BLaER1 (cell line): ENCODE measurements at regions not wholly inside any gene's neighbourhood (a gene's known extent, or its start where the extent isn't known, plus 50 kb on each side); places are given as distances from the start of the nearest gene placed in this dataset.

Experiments
- H3K27ac ChIP-seq: shearing (Covaris generic); formaldehyde crosslinking; 2 replicates; pipeline ENCODE4 v1.8.1; 2022
- H3K27me3 ChIP-seq: shearing (Covaris generic); formaldehyde crosslinking; 2 replicates; pipeline ENCODE4 v1.8.1; 2022
- H3K36me3 ChIP-seq: shearing (Covaris generic); formaldehyde crosslinking; 2 replicates; pipeline ENCODE4 v1.8.1; 2022
- H3K4me1 ChIP-seq: shearing (Covaris generic); formaldehyde crosslinking; 2 replicates; pipeline ENCODE4 v1.8.1; 2022
- H3K4me2 ChIP-seq: shearing (Covaris generic); formaldehyde crosslinking; 2 replicates; pipeline ENCODE4 v1.8.1; 2022
- H3K4me3 ChIP-seq: shearing (Covaris generic); formaldehyde crosslinking; 2 replicates; pipeline ENCODE4 v1.8.1; 2022
- H3K9ac ChIP-seq: shearing (Covaris generic); formaldehyde crosslinking; 2 replicates; pipeline ENCODE4 v1.8.1; 2022
- H3K9me3 ChIP-seq: shearing (Covaris generic); formaldehyde crosslinking; 2 replicates; pipeline ENCODE4 v1.8.1; 2022
- H4K20me1 ChIP-seq: shearing (Covaris generic); formaldehyde crosslinking; 2 replicates; pipeline ENCODE4 v1.8.1; 2022
- Cebpa-rat ChIP-seq: shearing (Covaris generic); IDR thresholded peaks from 2 replicates; pipeline ENCODE4 v1.8.1; 2022

DNA sequence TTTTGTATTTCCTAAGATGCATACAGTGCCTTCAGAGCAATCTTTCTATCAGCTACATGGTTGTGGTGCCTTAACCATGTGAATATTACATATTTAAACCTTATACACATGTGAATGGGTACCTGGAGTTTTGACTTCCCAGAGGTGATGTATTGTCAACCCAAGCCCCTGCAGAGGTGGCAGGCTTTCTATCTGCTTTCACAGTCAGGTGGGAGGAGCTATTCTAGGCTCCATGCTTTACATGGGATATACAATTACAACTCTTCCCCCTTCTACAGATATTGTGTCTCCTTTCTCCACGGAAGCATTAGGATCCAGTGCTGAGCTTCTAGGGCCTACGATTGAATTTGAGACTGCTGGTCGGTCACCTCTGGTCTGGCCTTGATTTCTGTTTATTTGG is 89.8 kb upstream of the TUT7 start:
- no peak overlapping the region for H3K27ac ChIP-seq
- H4K20me1 ChIP-seq = no peaks in the 10 kb centered on the region
- TF ChIP-seq Cebpa-rat = no peak
- no peak overlapping the region for H3K9ac ChIP-seq
- H3K4me3 ChIP-seq = no peak overlapping the region
- no peak overlapping the region for H3K4me2 ChIP-seq
- no peaks in the 10 kb centered on the region for H3K9me3 ChIP-seq
- H3K4me1 ChIP-seq = no peaks in the 10 kb centered on the region
- H3K27me3 ChIP-seq = no peaks in the 10 kb centered on the region
- no peaks in the 10 kb centered on the region for H3K36me3 ChIP-seq

GRCh38 chr9:86434039-86434726 is 80.0 kb upstream of the TUT7 start:
- H3K9ac ChIP-seq = no peak overlapping the region
- TF ChIP-seq Cebpa-rat = no peak
- H4K20me1 ChIP-seq = no peaks in the 10 kb centered on the region
- H3K4me1 ChIP-seq = no peaks in the 10 kb centered on the region
- no peak overlapping the region for H3K4me2 ChIP-seq
- no peak overlapping the region for H3K4me3 ChIP-seq
- H3K27me3 ChIP-seq = no peaks in the 10 kb centered on the region
- H3K9me3 ChIP-seq = peaks cover 12% of the 10 kb centered on the region
- H3K36me3 ChIP-seq = no peaks in the 10 kb centered on the region
- no peak overlapping the region for H3K27ac ChIP-seq

DNA sequence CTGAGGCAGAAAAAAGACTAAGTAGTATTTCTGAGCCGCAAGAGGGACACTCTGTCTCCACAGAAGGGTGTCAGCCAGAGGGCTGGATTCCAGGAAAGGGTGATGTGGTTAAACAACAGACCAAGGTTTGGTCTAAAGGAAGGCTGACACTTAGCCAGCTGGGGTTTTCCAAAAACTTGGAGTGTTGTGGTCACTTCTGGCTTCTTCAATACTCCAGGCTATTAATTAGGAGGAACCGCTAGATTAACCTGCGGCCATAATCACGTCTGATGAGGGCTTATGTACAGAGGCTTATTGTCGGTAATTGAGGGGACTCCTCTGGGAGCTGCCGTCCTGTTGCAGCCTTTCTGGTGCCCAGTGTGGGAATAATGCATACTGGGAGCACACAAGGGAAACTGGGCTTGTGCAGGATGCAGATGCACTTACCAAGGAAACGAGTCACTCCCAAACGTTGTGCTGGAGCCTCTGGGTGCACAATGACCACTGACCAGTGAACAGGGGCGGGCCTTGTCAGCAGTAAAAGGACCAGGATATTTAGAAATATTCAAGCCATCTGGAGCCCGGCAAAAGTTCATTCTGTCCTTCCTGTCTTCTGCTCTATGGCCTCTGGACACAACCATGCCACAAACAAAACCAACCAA is 70.2 kb upstream of the TUT7 start:
- H3K4me3 ChIP-seq = no peak overlapping the region
- no peak overlapping the region for H3K27ac ChIP-seq
- no peak overlapping the region for H3K9ac ChIP-seq
- no peaks in the 10 kb centered on the region for H3K4me1 ChIP-seq
- H3K27me3 ChIP-seq = no peaks in the 10 kb centered on the region
- no peaks in the 10 kb centered on the region for H4K20me1 ChIP-seq
- H3K36me3 ChIP-seq = no peaks in the 10 kb centered on the region
- TF ChIP-seq Cebpa-rat = no peak
- H3K9me3 ChIP-seq = no peaks in the 10 kb centered on the region
- no peak overlapping the region for H3K4me2 ChIP-seq

- H3K4me3 ChIP-seq = no peak overlapping the region
- H3K36me3 ChIP-seq = no peaks in the 10 kb centered on the region
- no peak overlapping the region for H3K4me2 ChIP-seq
- H3K4me1 ChIP-seq = no peaks in the 10 kb centered on the region
- no peak overlapping the region for H3K9ac ChIP-seq
- no peaks in the 10 kb centered on the region for H3K27me3 ChIP-seq
- TF ChIP-seq Cebpa-rat = no peak
- H3K27ac ChIP-seq = no peak overlapping the region
- no peaks in the 10 kb centered on the region for H4K20me1 ChIP-seq
- no peaks in the 10 kb centered on the region for H3K9me3 ChIP-seq
These were observed 60.0 kb upstream of the TUT7 start for GRCh38 chr9:86413971-86414880.

DNA sequence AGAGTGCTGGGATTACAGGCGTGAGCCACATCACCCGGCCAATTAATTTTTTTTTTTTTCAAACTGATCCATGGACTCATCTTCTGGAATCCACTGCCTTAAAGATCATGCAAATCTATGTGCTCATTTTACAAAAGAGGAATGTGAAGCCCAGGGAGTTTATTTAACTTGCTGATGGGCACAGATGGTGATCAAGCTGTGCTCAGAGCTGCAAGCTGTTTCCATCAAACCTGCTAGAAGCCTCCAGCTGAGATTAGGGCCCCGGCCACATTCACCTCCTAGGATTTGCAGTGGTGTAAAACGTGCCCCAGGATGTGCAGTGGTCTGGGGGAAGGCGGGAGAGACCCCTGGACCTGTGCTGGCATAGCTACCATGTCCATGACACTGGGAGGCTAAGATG is 56.1 kb upstream of the TUT7 start:
- no peaks in the 10 kb centered on the region for H4K20me1 ChIP-seq
- H3K27me3 ChIP-seq = no peaks in the 10 kb centered on the region

DNA sequence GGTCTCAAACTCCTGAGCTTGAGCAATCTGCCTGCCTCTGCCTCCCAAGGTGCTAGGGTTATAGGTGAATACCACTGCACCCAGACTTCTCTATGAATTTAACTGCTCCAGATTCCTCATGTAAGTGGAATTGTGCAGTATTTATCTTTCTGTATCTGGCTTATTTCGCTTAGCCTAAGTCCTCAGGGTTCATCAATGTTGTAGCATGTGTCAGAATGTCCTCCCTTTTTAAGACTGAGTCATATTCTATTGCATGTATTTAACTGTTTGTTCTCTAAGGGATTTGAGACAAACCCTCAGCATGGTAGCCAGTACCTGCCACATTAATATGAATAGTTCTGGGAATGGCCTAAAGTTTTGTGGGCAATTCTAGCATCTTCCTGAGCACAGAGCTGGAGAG is 53.9 kb upstream of the TUT7 start:
- Histone ChIP-seq H3K4me3 (no peak overlapping the region), H3K36me3 (no peaks in the 10 kb centered on the region), H3K4me1 (no peaks in the 10 kb centered on the region), H3K9me3 (no peaks in the 10 kb centered on the region), H3K27me3 (no peaks in the 10 kb centered on the region), H4K20me1 (no peaks in the 10 kb centered on the region), H3K27ac (no peak overlapping the region), H3K4me2 (no peak overlapping the region), H3K9ac (no peak overlapping the region)
- TF ChIP-seq Cebpa-rat = no peak

More for the DNA sequence above, 56.1 kb upstream of the TUT7 start:
- no peak overlapping the region for H3K4me3 ChIP-seq
- H3K4me2 ChIP-seq = no peak overlapping the region
- H3K36me3 ChIP-seq = no peaks in the 10 kb centered on the region
- no peak overlapping the region for H3K27ac ChIP-seq
- no peaks in the 10 kb centered on the region for H3K4me1 ChIP-seq
- TF ChIP-seq Cebpa-rat = no peak
- H3K9ac ChIP-seq = no peak overlapping the region
- no peaks in the 10 kb centered on the region for H3K9me3 ChIP-seq

DNA sequence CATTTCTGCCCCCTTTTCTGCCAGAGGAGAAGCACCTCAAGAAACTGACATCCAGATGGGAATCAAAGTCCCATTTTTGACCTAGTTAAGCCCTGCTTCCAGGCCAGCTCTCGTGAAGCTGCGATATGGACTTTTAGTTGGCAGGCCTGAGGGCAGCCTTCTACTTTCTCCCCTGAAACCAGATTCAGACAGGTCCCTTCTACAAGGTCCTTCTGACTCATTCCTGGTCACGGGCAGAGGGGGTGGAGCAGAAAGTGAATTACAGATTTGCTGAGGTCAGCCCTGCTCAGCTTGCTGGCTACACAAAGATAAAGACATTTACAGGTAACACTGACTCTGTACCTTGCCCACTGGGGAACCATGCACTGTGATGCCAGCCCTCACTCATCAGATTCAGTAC is 52.8 kb upstream of the TUT7 start:
- H3K4me1 ChIP-seq = no peaks in the 10 kb centered on the region
- H3K36me3 ChIP-seq = no peaks in the 10 kb centered on the region
- no peaks in the 10 kb centered on the region for H3K9me3 ChIP-seq
- TF ChIP-seq Cebpa-rat = no peak
- no peak overlapping the region for H3K4me2 ChIP-seq
- no peak overlapping the region for H3K9ac ChIP-seq
- no peak overlapping the region for H3K27ac ChIP-seq
- H4K20me1 ChIP-seq = no peaks in the 10 kb centered on the region
- no peak overlapping the region for H3K4me3 ChIP-seq
- no peaks in the 10 kb centered on the region for H3K27me3 ChIP-seq

DNA sequence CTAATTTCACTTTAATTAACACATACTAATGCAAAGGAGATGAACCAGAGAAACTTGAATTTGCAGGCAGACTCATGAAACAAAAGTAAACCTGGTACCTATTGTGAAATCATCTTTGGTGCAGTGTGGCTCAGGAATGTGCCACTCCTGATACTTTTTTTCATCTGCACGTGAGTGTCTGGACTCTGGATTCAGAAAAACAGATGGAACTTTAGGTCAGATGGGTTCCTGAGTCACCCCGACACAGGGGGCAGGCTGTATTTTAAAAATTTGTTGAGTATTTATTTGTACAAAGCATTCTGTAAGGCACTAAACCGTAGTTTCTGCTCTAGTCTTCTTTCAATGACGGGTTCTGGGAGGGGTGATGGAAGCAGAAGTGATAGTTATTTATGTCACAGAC is 52.2 kb upstream of the TUT7 start:
- Histone ChIP-seq H3K27me3 (no peaks in the 10 kb centered on the region), H3K9me3 (no peaks in the 10 kb centered on the region), H3K4me2 (no peak overlapping the region), H3K4me1 (no peaks in the 10 kb centered on the region), H4K20me1 (no peaks in the 10 kb centered on the region), H3K36me3 (no peaks in the 10 kb centered on the region), H3K4me3 (no peak overlapping the region), H3K9ac (no peak overlapping the region), H3K27ac (no peak overlapping the region)
- TF ChIP-seq Cebpa-rat = no peak

DNA sequence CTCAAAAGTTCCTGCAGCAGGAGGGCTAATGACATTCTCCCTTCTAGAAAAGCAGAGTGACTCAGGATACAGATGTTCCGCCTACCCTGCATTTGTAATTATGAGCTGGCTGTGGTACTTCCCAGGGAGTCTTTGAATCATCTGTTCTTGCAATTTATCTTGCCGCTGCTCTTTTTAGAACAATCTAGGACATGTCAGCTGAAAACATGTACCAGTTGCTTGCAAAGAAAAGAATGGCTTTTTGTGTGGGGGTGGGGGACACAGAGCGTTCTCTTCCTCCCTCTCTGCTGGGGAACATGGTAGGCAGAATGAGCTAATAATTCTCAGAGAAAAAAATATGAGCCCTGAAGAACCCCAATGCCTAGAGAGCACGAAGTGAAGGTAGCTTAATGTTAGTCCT is 51.7 kb upstream of the TUT7 start:
- Histone ChIP-seq H3K36me3 (no peaks in the 10 kb centered on the region), H4K20me1 (no peaks in the 10 kb centered on the region), H3K27ac (no peak overlapping the region), H3K4me2 (no peak overlapping the region), H3K27me3 (no peaks in the 10 kb centered on the region), H3K4me3 (no peak overlapping the region), H3K9ac (no peak overlapping the region), H3K4me1 (no peaks in the 10 kb centered on the region), H3K9me3 (no peaks in the 10 kb centered on the region)
- TF ChIP-seq Cebpa-rat = no peak

GRCh38 chr9:86405086-86405491 is 50.9 kb upstream of the TUT7 start:
- Histone ChIP-seq H3K4me3 (no peak overlapping the region), H3K4me2 (no peak overlapping the region), H3K36me3 (no peaks in the 10 kb centered on the region), H3K27me3 (no peaks in the 10 kb centered on the region), H3K9ac (no peak overlapping the region), H3K4me1 (no peaks in the 10 kb centered on the region), H4K20me1 (no peaks in the 10 kb centered on the region), H3K9me3 (no peaks in the 10 kb centered on the region), H3K27ac (no peak overlapping the region)
- no peak for TF ChIP-seq Cebpa-rat
